ENCODE measurements at regions not wholly inside any gene's neighbourhood (a gene's known extent, or its start where the extent isn't known, plus 50 kb on each side); places are given as distances from the start of the nearest gene placed in this dataset.

DNA sequence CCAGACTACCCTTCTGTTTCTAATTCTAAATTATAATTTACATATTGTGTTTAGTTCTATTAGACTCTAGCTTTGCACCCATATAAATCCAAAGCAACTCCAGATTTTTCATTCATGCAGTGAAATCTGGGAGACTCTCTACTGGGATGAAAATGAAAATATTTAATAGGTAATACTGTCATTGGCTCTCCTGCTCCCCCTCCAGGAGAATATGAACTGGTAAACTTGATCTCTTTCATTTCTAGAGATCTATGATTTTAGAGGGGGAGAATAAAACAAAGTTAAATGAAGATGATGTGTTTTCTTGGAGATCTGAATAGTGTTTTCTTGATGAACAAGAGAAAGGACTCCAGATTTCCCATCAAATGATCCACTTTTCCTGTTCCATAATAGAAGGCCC, 104.3 kb upstream of the TMCC3 start:
- no peaks in the 10 kb centered on the region for H3K4me1 ChIP-seq
- intact Hi-C loops (cut with DNase I; ENCODE audit: low total_unique reads) = no loop called here
- TF ChIP-seq, protein P1, sequence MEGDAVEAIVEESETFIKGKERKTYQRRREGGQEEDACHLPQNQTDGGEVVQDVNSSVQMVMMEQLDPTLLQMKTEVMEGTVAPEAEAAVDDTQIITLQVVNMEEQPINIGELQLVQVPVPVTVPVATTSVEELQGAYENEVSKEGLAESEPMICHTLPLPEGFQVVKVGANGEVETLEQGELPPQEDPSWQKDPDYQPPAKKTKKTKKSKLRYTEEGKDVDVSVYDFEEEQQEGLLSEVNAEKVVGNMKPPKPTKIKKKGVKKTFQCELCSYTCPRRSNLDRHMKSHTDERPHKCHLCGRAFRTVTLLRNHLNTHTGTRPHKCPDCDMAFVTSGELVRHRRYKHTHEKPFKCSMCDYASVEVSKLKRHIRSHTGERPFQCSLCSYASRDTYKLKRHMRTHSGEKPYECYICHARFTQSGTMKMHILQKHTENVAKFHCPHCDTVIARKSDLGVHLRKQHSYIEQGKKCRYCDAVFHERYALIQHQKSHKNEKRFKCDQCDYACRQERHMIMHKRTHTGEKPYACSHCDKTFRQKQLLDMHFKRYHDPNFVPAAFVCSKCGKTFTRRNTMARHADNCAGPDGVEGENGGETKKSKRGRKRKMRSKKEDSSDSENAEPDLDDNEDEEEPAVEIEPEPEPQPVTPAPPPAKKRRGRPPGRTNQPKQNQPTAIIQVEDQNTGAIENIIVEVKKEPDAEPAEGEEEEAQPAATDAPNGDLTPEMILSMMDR (IDR thresholded peaks at IDR 0.05) = no peak
- no peak for TF ChIP-seq POLR2A (IDR thresholded peaks at IDR 0.05)

DNA sequence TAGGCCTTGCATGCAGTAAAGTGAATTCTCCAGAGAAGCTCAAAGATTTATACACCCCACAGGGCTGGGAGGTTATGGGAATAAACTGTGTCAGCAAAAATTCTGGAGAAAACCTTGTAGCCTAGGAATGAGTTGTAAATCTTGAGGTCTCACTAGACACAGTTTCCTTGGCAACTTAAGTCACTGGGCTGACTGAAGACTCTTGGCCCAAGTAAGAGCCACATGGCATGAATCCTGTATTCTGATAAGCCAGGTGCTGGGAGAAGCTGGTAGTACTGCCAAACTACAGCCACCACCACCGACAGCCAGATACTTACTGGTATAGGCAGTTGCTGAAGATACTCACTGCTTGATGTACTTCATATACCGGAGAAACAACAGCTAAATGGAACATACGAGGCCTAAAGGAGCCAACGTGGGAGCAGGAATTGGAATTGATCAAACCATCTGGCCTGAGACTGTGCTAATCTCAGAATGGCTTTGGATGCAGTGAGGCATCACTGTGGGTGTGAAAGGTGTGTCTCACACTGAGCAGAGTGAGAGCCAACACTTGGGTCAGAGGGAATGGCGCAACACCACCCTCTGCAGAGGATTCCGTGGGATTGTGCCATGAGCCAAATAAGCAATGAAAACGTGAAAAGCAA, 102.8 kb upstream of the TMCC3 start:
- H3K4me3 ChIP-seq = no peak overlapping the region
- H3K4me1 ChIP-seq = no peaks in the 10 kb centered on the region
- H3K36me3 ChIP-seq = no peaks in the 10 kb centered on the region
- H3K27me3 ChIP-seq = no peaks in the 10 kb centered on the region
- intact Hi-C loops (cut with DNase I; ENCODE audit: low total_unique reads) = no loop called here
- TF ChIP-seq, protein P1 (IDR thresholded peaks at IDR 0.05) = peak in 2 of 4 experiments; percentile 12 to 24
- TF ChIP-seq POLR2A (IDR thresholded peaks at IDR 0.05) = no peak
- DNase-seq = peak; percentile 28 to 41
- no peak overlapping the region for H3K27ac ChIP-seq
- H3K9me3 ChIP-seq = no peaks in the 10 kb centered on the region

More for the DNA sequence above, 104.3 kb upstream of the TMCC3 start:
- no peaks in the 10 kb centered on the region for H3K36me3 ChIP-seq
- no peak for DNase-seq
- no peak overlapping the region for H3K4me3 ChIP-seq
- H3K27ac ChIP-seq = no peak overlapping the region
- no peaks in the 10 kb centered on the region for H3K9me3 ChIP-seq
- no peaks in the 10 kb centered on the region for H3K27me3 ChIP-seq

DNA sequence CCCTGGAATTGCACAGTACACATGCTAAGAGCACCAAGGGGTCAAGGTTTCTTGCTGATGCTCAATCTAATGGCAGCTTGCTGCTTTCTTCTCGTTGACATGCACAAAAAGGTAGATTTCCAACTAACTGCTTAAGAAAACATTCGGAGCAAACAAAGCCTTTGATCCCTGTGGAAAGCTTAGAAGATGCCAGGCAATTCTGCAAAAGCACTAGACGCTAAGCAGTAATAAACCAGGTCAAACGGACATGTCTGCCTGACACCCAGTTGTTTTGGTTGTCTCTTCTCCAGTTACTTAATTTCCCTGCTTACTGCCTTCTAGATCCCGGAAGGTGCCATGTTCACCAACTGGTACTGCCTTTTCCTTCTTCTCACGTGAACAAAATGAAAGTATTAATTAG, 100.5 kb upstream of the TMCC3 start:
- no peak for DNase-seq
- intact Hi-C loops (cut with DNase I; ENCODE audit: low total_unique reads) = no loop called here

DNA sequence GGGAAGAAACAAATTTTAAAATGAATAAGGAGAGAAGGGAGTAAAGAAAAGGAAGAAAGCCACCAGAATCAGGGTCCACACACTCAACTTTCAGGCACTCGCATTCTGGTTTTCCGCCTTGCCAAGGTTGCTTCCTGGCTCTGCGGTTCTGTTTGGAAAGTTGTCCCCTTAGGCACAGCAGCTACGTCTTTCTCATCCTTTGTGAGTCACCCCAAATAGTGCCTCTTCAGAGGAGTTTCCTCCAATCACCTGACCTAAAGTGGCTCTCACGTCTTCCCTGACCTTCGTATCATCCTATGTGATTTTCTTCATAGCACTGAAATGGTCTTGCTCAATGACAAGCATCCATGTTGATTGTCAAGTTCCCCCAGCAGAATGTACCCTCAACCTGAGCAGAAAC, 99.5 kb upstream of the TMCC3 start:
- Histone ChIP-seq H3K27me3 (no peaks in the 10 kb centered on the region), H3K4me1 (no peaks in the 10 kb centered on the region), H3K27ac (no peak overlapping the region), H3K36me3 (no peaks in the 10 kb centered on the region), H3K4me3 (no peak overlapping the region), H3K9me3 (no peaks in the 10 kb centered on the region)
- no peak for DNase-seq
- intact Hi-C loops (cut with DNase I; ENCODE audit: low total_unique reads) = no loop called here
- TF ChIP-seq, protein P1 (IDR thresholded peaks at IDR 0.05) = no peak
- no peak for TF ChIP-seq POLR2A (IDR thresholded peaks at IDR 0.05)

More for the DNA sequence above, 100.5 kb upstream of the TMCC3 start:
- Histone ChIP-seq H3K27ac (no peak overlapping the region), H3K4me1 (no peaks in the 10 kb centered on the region), H3K4me3 (no peak overlapping the region), H3K36me3 (no peaks in the 10 kb centered on the region), H3K27me3 (no peaks in the 10 kb centered on the region), H3K9me3 (no peaks in the 10 kb centered on the region)
- TF ChIP-seq, protein P1 (IDR thresholded peaks at IDR 0.05) = no peak
- TF ChIP-seq POLR2A (IDR thresholded peaks at IDR 0.05) = no peak

DNA sequence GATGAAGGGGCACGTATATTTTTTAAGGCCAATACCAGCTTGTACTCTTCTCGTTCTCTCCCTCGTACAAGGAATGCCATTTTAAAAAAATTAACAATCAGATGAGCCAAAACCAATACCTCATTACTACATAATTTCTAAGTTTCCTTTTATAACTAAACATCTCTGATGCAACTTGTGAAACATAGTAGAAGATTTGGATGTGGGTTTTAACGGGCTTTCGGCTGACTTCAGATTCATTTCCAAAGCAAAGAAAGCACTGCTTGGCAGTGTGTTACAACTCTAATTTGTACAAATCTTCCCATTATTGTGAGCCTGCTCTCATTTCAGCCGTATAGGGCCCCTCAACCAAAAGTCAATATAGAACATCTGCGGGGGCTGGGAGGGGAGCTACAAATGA, 99.1 kb upstream of the TMCC3 start:
- intact Hi-C loops (cut with DNase I; ENCODE audit: low total_unique reads) = no loop called here
- Histone ChIP-seq H3K4me3 (no peak overlapping the region), H3K27ac (no peak overlapping the region), H3K4me1 (no peaks in the 10 kb centered on the region), H3K27me3 (no peaks in the 10 kb centered on the region), H3K36me3 (no peaks in the 10 kb centered on the region), H3K9me3 (no peaks in the 10 kb centered on the region)
- no peak for TF ChIP-seq POLR2A (IDR thresholded peaks at IDR 0.05)
- TF ChIP-seq, protein P1 (IDR thresholded peaks at IDR 0.05) = no peak
- DNase-seq = no peak
